CD4-positive, alpha-beta T cell (primary cell): ENCODE measurements at regions not wholly inside any gene's neighbourhood (a gene's known extent, or its start where the extent isn't known, plus 50 kb on each side); places are given as distances from the start of the nearest gene placed in this dataset.

Experiments
- ATAC-seq: fragments of 200-7000 bp; cut with Tn5 transposase; one replicate; pipeline ENCODE4 v1.10.0; 2022; ENCODE audit warnings: mild to moderate bottlenecking; ENCODE audit not compliant: poor library complexity
- CTCF ChIA-PET: fragments of 350-600 bp; sonication (Branson Sonifier 250); formaldehyde crosslinking; loops from one replicate; lab custom pipeline; 2021; ENCODE audit warnings: antibody characterized with exemption, inconsistent platforms; lab: Charles Lee
- POLR2A ChIA-PET: fragments of 350-600 bp; sonication (Branson Sonifier 250); formaldehyde crosslinking; loops from one replicate; lab custom pipeline; 2021; ENCODE audit warnings: antibody characterized with exemption, inconsistent platforms; lab: Charles Lee
- DNase-seq, 14 experiments: peaks; one replicate each; pipeline ENCODE4 v3.0.0-alpha.2; 2013 to 2020; ENCODE audit warnings: mixed read lengths in 2 of 14
- H3K27ac ChIP-seq, 2 donors: one replicate each; pipeline versions ENCODE4 v1.5.1 to v1.7.0; 2013; ENCODE audit warnings: low read length in 2 of 2, low read depth in 1 of 2, mild to moderate bottlenecking in 1 of 2
- H3K27me3 ChIP-seq, 2 experiments: 1 replicate in 1 of 2; 2 replicates in 1 of 2; pipeline versions ENCODE4 v1.6.1 to v1.7.0; 2013; ENCODE audit warnings: low read length in 2 of 2, control low read depth in 1 of 2, mild to moderate bottlenecking in 1 of 2, moderate library complexity in 1 of 2; ENCODE audit not compliant: insufficient read depth in 2 of 2, control insufficient read depth in 1 of 2
- H3K36me3 ChIP-seq: one replicate; pipeline ENCODE4 v1.6.1; 2013; ENCODE audit warnings: low read length, control low read depth; ENCODE audit not compliant: insufficient read depth
- H3K4me1 ChIP-seq: one replicate; pipeline ENCODE4 v1.6.1; 2013; ENCODE audit warnings: low read length, control low read depth; ENCODE audit not compliant: insufficient read depth
- H3K4me3 ChIP-seq: one replicate; pipeline ENCODE4 v1.5.1; 2013; ENCODE audit warnings: mild to moderate bottlenecking, low read length, moderate library complexity
- H3K9me3 ChIP-seq, 2 experiments: 1 replicate in 1 of 2; 2 replicates in 1 of 2; pipeline versions ENCODE4 v1.6.1 to v1.7.0; 2013; ENCODE audit warnings: low read length in 2 of 2, mild to moderate bottlenecking in 2 of 2, control low read depth in 1 of 2, moderate library complexity in 1 of 2; ENCODE audit not compliant: control insufficient read depth in 1 of 2, insufficient read depth in 1 of 2
- H3K27ac Mint-ChIP-seq: one replicate; pipeline ENCODE4 v1.8.0; 2020; ENCODE audit warnings: mixed read lengths
- H3K27me3 Mint-ChIP-seq: one replicate; pipeline ENCODE4 v1.8.0; 2021; ENCODE audit warnings: mixed read lengths
- H3K36me3 Mint-ChIP-seq: one replicate; pipeline ENCODE4 v1.8.0; 2021; ENCODE audit warnings: low read depth, mixed read lengths
- H3K4me1 Mint-ChIP-seq: one replicate; pipeline ENCODE4 v1.8.0; 2021; ENCODE audit warnings: low read depth, mixed read lengths
- H3K4me3 Mint-ChIP-seq: one replicate; pipeline ENCODE4 v1.8.0; 2020; ENCODE audit warnings: mild to moderate bottlenecking, mixed read lengths
- H3K9me3 Mint-ChIP-seq: one replicate; pipeline ENCODE4 v1.8.0; 2020; ENCODE audit warnings: mixed read lengths
- intact Hi-C, 2 experiments: fragments of 100-400 bp; cut with DNase I in 1 of 2; cut with micrococcal nuclease in 1 of 2; formaldehyde crosslinking; loops; one replicate each; pipeline versions ENCODE4 v1.15.1 to v1.9.0; 2023 to 2025; cut with DNase I, micrococcal nuclease
- TF ChIP-seq, protein P1 (sequence below): fragments of 200-600 bp; IDR thresholded peaks from one replicate; pipeline ENCODE4 v1.8.0; 2022; ENCODE audit warnings: antibody characterized with exemption, mild to moderate bottlenecking

- POLR2A ChIA-PET: no interaction called here
- CTCF ChIA-PET: no interaction called here
- no peaks in the 10 kb centered on the region for H3K9me3 Mint-ChIP-seq
- no peaks in the 10 kb centered on the region for H3K27me3 ChIP-seq
- H3K4me1 ChIP-seq: no peaks in the 10 kb centered on the region
- no peaks in the 10 kb centered on the region for H3K27me3 Mint-ChIP-seq
- DNase-seq: no peak
- no peak overlapping the region for H3K4me3 Mint-ChIP-seq
- H3K4me3 ChIP-seq: no peak overlapping the region
- H3K27ac Mint-ChIP-seq: no peak overlapping the region
- H3K4me1 Mint-ChIP-seq: no peaks in the 10 kb centered on the region
- H3K9me3 ChIP-seq: peaks cover 0 to 3% of the 10 kb centered on the region in 2 experiments
- intact Hi-C loops: no loop called here
- H3K36me3 Mint-ChIP-seq: no peaks in the 10 kb centered on the region
- TF ChIP-seq, protein P1, sequence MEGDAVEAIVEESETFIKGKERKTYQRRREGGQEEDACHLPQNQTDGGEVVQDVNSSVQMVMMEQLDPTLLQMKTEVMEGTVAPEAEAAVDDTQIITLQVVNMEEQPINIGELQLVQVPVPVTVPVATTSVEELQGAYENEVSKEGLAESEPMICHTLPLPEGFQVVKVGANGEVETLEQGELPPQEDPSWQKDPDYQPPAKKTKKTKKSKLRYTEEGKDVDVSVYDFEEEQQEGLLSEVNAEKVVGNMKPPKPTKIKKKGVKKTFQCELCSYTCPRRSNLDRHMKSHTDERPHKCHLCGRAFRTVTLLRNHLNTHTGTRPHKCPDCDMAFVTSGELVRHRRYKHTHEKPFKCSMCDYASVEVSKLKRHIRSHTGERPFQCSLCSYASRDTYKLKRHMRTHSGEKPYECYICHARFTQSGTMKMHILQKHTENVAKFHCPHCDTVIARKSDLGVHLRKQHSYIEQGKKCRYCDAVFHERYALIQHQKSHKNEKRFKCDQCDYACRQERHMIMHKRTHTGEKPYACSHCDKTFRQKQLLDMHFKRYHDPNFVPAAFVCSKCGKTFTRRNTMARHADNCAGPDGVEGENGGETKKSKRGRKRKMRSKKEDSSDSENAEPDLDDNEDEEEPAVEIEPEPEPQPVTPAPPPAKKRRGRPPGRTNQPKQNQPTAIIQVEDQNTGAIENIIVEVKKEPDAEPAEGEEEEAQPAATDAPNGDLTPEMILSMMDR: no peak
- no peaks in the 10 kb centered on the region for H3K36me3 ChIP-seq
- ATAC-seq: no peak
- no peak overlapping the region for H3K27ac ChIP-seq
Measured at GRCh38 chr9:118423721-118424120, 719.5 kb downstream of the TLR4 start.

DNA sequence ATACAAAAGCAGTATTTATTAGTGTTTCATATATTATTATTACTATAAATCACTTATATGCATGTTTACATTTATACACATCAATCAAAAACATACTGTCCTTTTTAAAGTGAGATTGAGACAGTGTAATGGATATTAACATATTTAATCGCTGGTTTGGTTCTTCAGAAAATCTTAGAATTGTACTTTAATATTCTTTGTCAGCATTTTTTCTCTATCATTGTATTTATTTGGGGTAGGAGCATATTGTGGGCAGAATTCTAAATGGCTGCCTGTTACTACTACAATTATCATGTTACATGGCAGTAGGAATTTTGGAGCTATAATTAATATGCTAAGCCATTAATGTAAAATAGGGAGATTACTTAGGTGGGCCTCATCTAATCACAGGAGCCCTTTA is 722.6 kb downstream of the TLR4 start:
- POLR2A ChIA-PET: no interaction called here
- Mint-ChIP-seq H3K36me3 (no peaks in the 10 kb centered on the region), H3K9me3 (no peaks in the 10 kb centered on the region), H3K4me3 (no peak overlapping the region), H3K27me3 (no peaks in the 10 kb centered on the region), H3K4me1 (no peaks in the 10 kb centered on the region), H3K27ac (no peak overlapping the region)
- no peaks in the 10 kb centered on the region for H3K4me1 ChIP-seq
- no peak overlapping the region for H3K27ac ChIP-seq
- H3K27me3 ChIP-seq: no peaks in the 10 kb centered on the region
- peaks cover 0 to 3% of the 10 kb centered on the region in 2 experiments for H3K9me3 ChIP-seq
- H3K36me3 ChIP-seq: no peaks in the 10 kb centered on the region
- no peak overlapping the region for H3K4me3 ChIP-seq
- no peak for DNase-seq
- no peak for ATAC-seq
- CTCF ChIA-PET: no interaction called here
- TF ChIP-seq, protein P1: no peak
- intact Hi-C loops: no loop called here

- Histone ChIP-seq H3K4me3 (no peak overlapping the region), H3K4me1 (no peaks in the 10 kb centered on the region), H3K9me3 (peaks cover 0 to 5% of the 10 kb centered on the region in 2 experiments), H3K36me3 (no peaks in the 10 kb centered on the region), H3K27ac (no peak overlapping the region), H3K27me3 (no peaks in the 10 kb centered on the region)
- Mint-ChIP-seq H3K27ac (no peak overlapping the region), H3K4me1 (no peaks in the 10 kb centered on the region), H3K36me3 (no peaks in the 10 kb centered on the region), H3K27me3 (no peaks in the 10 kb centered on the region), H3K4me3 (no peak overlapping the region), H3K9me3 (no peaks in the 10 kb centered on the region)
- CTCF ChIA-PET: no interaction called here
- intact Hi-C loops: no loop called here
- no peak for DNase-seq
- ATAC-seq: no peak
- POLR2A ChIA-PET: no interaction called here
- TF ChIP-seq, protein P1: no peak
Measured at GRCh38 chr9:118438810-118439209, 734.6 kb downstream of the TLR4 start.
